Left ventricle myocardium inferior (tissue), 1 donor: ENCODE measurements at regions not wholly inside any gene's neighbourhood (a gene's known extent, or its start where the extent isn't known, plus 50 kb on each side); places are given as distances from the start of the nearest gene placed in this dataset.

Source experiments
- DNase-seq: peaks from one replicate; pipeline ENCODE4 v3.0.0-alpha.2; 2020
- H3K27ac ChIP-seq: fragments of 200-600 bp; replicated peaks from 2 replicates; pipeline ENCODE4 v1.8.0; 2021
- H3K27me3 ChIP-seq: fragments of 200-600 bp; 2 replicates; pipeline ENCODE4 v1.8.0; 2021; ENCODE audit warnings: low read depth
- H3K36me3 ChIP-seq: fragments of 200-600 bp; 2 replicates; pipeline ENCODE4 v1.8.0; 2021
- H3K4me1 ChIP-seq: fragments of 200-600 bp; 2 replicates; pipeline ENCODE4 v1.8.0; 2021
- H3K4me3 ChIP-seq: fragments of 200-600 bp; 2 replicates; pipeline ENCODE4 v1.8.0; 2021; ENCODE audit warnings: mild to moderate bottlenecking, moderate library complexity
- H3K9me3 ChIP-seq: fragments of 200-600 bp; replicated peaks from 2 replicates; pipeline ENCODE4 v1.8.0; 2021
- CTCF ChIP-seq: fragments of 200-600 bp; IDR thresholded peaks from 2 replicates; pipeline ENCODE4 v1.8.0; 2021; ENCODE audit warnings: antibody characterized with exemption, mild to moderate bottlenecking, borderline replicate concordance
- intact Hi-C: fragments of 100-400 bp; cut with micrococcal nuclease; formaldehyde crosslinking; loops from one replicate; pipeline ENCODE4 v1.11.0; 2022
- donor health status: DM: no; HTN: yes; CAD: no; lungs with severe emphysema.

GRCh38 chr12:76241371-76241770 lies 106.8 kb downstream of the BBS10 start:
- intact Hi-C loops: no loop called here
- Histone ChIP-seq H3K9me3 (no peaks in the 10 kb centered on the region), H3K27ac (no peak overlapping the region), H3K4me1 (no peaks in the 10 kb centered on the region), H3K4me3 (no peak overlapping the region), H3K27me3 (no peaks in the 10 kb centered on the region), H3K36me3 (no peaks in the 10 kb centered on the region)
- no peak for DNase-seq
- no peak for TF ChIP-seq CTCF

GRCh38 chr12:76240281-76240680 lies 107.9 kb downstream of the BBS10 start:
- Histone ChIP-seq H3K27ac (no peak overlapping the region), H3K27me3 (no peaks in the 10 kb centered on the region), H3K4me3 (no peak overlapping the region), H3K36me3 (no peaks in the 10 kb centered on the region), H3K9me3 (no peaks in the 10 kb centered on the region), H3K4me1 (no peaks in the 10 kb centered on the region)
- intact Hi-C loops: no loop called here
- no peak for DNase-seq
- no peak for TF ChIP-seq CTCF

- Histone ChIP-seq H3K9me3 (no peaks in the 10 kb centered on the region), H3K36me3 (no peaks in the 10 kb centered on the region), H3K4me3 (no peak overlapping the region), H3K27me3 (no peaks in the 10 kb centered on the region), H3K4me1 (no peaks in the 10 kb centered on the region), H3K27ac (no peak overlapping the region)
- DNase-seq: no peak
- TF ChIP-seq CTCF: no peak
- intact Hi-C loops: no loop called here
Measured at GRCh38 chr12:76238688-76239087, 109.5 kb downstream of the BBS10 start.

- no peak for DNase-seq
- H3K4me3 ChIP-seq: no peak overlapping the region
- no peaks in the 10 kb centered on the region for H3K9me3 ChIP-seq
- H3K36me3 ChIP-seq: no peaks in the 10 kb centered on the region
- no peak for TF ChIP-seq CTCF
- no peak overlapping the region for H3K27ac ChIP-seq
- H3K4me1 ChIP-seq: no peaks in the 10 kb centered on the region
- no peaks in the 10 kb centered on the region for H3K27me3 ChIP-seq
- intact Hi-C loops: no loop called here
Measured at GRCh38 chr12:76237086-76237701, 111.0 kb downstream of the BBS10 start.

- TF ChIP-seq CTCF: no peak
- intact Hi-C loops: no loop called here
- no peak for DNase-seq
Measured at GRCh38 chr12:76236640-76237039, 111.6 kb downstream of the BBS10 start.

GRCh38 chr12:76234741-76235140 lies 113.5 kb downstream of the BBS10 start:
- DNase-seq: no peak
- H3K4me3 ChIP-seq: no peak overlapping the region
- no peaks in the 10 kb centered on the region for H3K9me3 ChIP-seq
- H3K27me3 ChIP-seq: no peaks in the 10 kb centered on the region
- intact Hi-C loops: no loop called here
- H3K4me1 ChIP-seq: no peaks in the 10 kb centered on the region
- H3K36me3 ChIP-seq: no peaks in the 10 kb centered on the region
- no peak for TF ChIP-seq CTCF
- no peak overlapping the region for H3K27ac ChIP-seq

More at GRCh38 chr12:76236640-76237039, 111.6 kb downstream of the BBS10 start:
- no peak overlapping the region for H3K4me3 ChIP-seq
- no peaks in the 10 kb centered on the region for H3K4me1 ChIP-seq
- no peaks in the 10 kb centered on the region for H3K27me3 ChIP-seq
- no peaks in the 10 kb centered on the region for H3K9me3 ChIP-seq
- no peak overlapping the region for H3K27ac ChIP-seq
- no peaks in the 10 kb centered on the region for H3K36me3 ChIP-seq
